ENCODE measurements at regions not wholly inside any gene's neighbourhood (a gene's known extent, or its start where the extent isn't known, plus 50 kb on each side); places are given as distances from the start of the nearest gene placed in this dataset.
"Not testable (repeated sequence)": the region's sequence is repeated elsewhere in the genome, so short reads cannot be mapped to it uniquely, and the experiment has no call there.

GRCh38 chr20:6295127-6295866 lies 172.5 kb upstream of the FERMT1 start:
- Mint-ChIP-seq H3K27ac (ENCODE audit: unreplicated experiment) (no peak overlapping the region), H3K9me3 (no peaks in the 10 kb centered on the region), H3K4me3 (no peak overlapping the region), H3K27me3 (ENCODE audit: low read depth) (no peaks in the 10 kb centered on the region), H3K36me3 (ENCODE audit: low read depth) (no peaks in the 10 kb centered on the region), H3K4me1 (no peaks in the 10 kb centered on the region)
- TF ChIP-seq CTCF (conservative IDR thresholded peaks at IDR 0.05): no peak
- no peak for DNase-seq (ENCODE audit: low read depth, low spot score)

- DNase-seq (ENCODE audit: low read depth, low spot score): no peak
- Mint-ChIP-seq H3K9me3 (peaks cover 10% of the 10 kb centered on the region), H3K27me3 (ENCODE audit: low read depth) (no peaks in the 10 kb centered on the region), H3K36me3 (ENCODE audit: low read depth) (peaks cover 3% of the 10 kb centered on the region), H3K27ac (ENCODE audit: unreplicated experiment) (no peak overlapping the region), H3K4me3 (no peak overlapping the region), H3K4me1 (no peaks in the 10 kb centered on the region)
- no peak for TF ChIP-seq CTCF (conservative IDR thresholded peaks at IDR 0.05)
Measured at GRCh38 chr20:6287471-6287870, 164.6 kb upstream of the FERMT1 start.

- DNase-seq (ENCODE audit: low read depth, low spot score): no peak
Measured at GRCh38 chr20:6282642-6283041, 159.8 kb upstream of the FERMT1 start.

GRCh38 chr20:6277661-6278240 lies 154.9 kb upstream of the FERMT1 start:
- no peak for DNase-seq (ENCODE audit: low read depth, low spot score)
- Mint-ChIP-seq H3K36me3 (ENCODE audit: low read depth) (peaks cover 3% of the 10 kb centered on the region), H3K4me1 (no peaks in the 10 kb centered on the region), H3K27me3 (ENCODE audit: low read depth) (no peaks in the 10 kb centered on the region), H3K27ac (ENCODE audit: unreplicated experiment) (no peak overlapping the region), H3K4me3 (no peak overlapping the region), H3K9me3 (peaks cover 3% of the 10 kb centered on the region)
- no peak for TF ChIP-seq CTCF (conservative IDR thresholded peaks at IDR 0.05)

More at GRCh38 chr20:6282642-6283041, 159.8 kb upstream of the FERMT1 start:
- no peaks in the 10 kb centered on the region for H3K27me3 Mint-ChIP-seq (ENCODE audit: low read depth)
- H3K36me3 Mint-ChIP-seq (ENCODE audit: low read depth): peaks cover 3% of the 10 kb centered on the region
- H3K4me1 Mint-ChIP-seq: no peaks in the 10 kb centered on the region
- H3K9me3 Mint-ChIP-seq: peaks cover 4% of the 10 kb centered on the region
- TF ChIP-seq CTCF (conservative IDR thresholded peaks at IDR 0.05): no peak
- no peak overlapping the region for H3K4me3 Mint-ChIP-seq
- H3K27ac Mint-ChIP-seq (ENCODE audit: unreplicated experiment): no peak overlapping the region

GRCh38 chr20:6270404-6270803 lies 147.6 kb upstream of the FERMT1 start:
- not testable (repeated sequence) for DNase-seq (ENCODE audit: low read depth, low spot score); H3K27ac Mint-ChIP-seq (ENCODE audit: unreplicated experiment); H3K9me3 Mint-ChIP-seq

GRCh38 chr20:6269168-6269873 lies 146.5 kb upstream of the FERMT1 start:
- H3K4me3 Mint-ChIP-seq: no peak overlapping the region
- no peak overlapping the region for H3K27ac Mint-ChIP-seq (ENCODE audit: unreplicated experiment)
- no peak for TF ChIP-seq CTCF (conservative IDR thresholded peaks at IDR 0.05)
- no peak for DNase-seq (ENCODE audit: low read depth, low spot score)
- peaks cover 24% of the 10 kb centered on the region for H3K27me3 Mint-ChIP-seq (ENCODE audit: low read depth)
- H3K36me3 Mint-ChIP-seq (ENCODE audit: low read depth): no peaks in the 10 kb centered on the region
- peaks cover 5% of the 10 kb centered on the region for H3K4me1 Mint-ChIP-seq
- H3K9me3 Mint-ChIP-seq: no peaks in the 10 kb centered on the region

More at GRCh38 chr20:6270404-6270803, 147.6 kb upstream of the FERMT1 start:
- not testable (repeated sequence) for H3K4me3 Mint-ChIP-seq; H3K36me3 Mint-ChIP-seq (ENCODE audit: low read depth); H3K4me1 Mint-ChIP-seq
- H3K27me3 Mint-ChIP-seq (ENCODE audit: low read depth): peaks cover 13% of the 10 kb centered on the region
